SU-DHL-6 (cell line): ENCODE measurements at regions not wholly inside any gene's neighbourhood (a gene's known extent, or its start where the extent isn't known, plus 50 kb on each side); places are given as distances from the start of the nearest gene placed in this dataset.

Experiments used
- CTCF ChIP-seq: fragments of 200-600 bp; sonication (generic); IDR thresholded peaks from one replicate; pipeline ENCODE4 v1.5.1; 2017; ENCODE audit warnings: antibody characterized with exemption, mild to moderate bottlenecking, low read length, moderate library complexity; ENCODE audit not compliant: insufficient read depth, poor library complexity, severe bottlenecking
- EZH2phosphoT487 ChIP-seq: fragments of 200-600 bp; sonication (generic), shearing (Covaris generic); conservative IDR thresholded peaks from 2 replicates; pipeline ENCODE4 v1.6.1; 2018; ENCODE audit warnings: mild to moderate bottlenecking, antibody characterized with exemption, low read length, moderate library complexity, mixed read lengths

DNA sequence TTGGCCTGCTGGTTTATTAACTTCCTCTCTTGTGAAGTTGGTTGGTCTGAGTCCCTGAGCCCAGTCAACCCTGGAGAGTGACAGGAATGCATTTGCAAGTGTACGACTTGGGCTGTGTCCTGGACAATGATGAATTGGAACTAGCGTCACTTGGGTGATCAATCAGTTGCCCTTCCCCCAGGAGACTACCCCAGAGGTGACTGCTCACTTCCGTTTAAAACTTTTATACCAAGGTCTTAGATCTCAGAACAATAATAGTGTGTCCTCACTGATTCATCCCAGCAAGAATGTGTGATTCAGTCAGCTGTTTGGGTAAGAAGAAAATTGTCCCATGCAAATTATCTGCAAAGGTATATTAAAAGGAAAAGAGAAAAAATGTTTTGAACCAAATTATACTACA is 102.9 kb upstream of the ARMC3 start:
- no peak for TF ChIP-seq CTCF
- no peak for TF ChIP-seq EZH2phosphoT487
